Tibial artery (tissue), 4 donors: ENCODE measurements at regions not wholly inside any gene's neighbourhood (a gene's known extent, or its start where the extent isn't known, plus 50 kb on each side); places are given as distances from the start of the nearest gene placed in this dataset.

Experiments used
- DNase-seq, 2 donors: peaks; one replicate each; pipeline ENCODE4 v3.0.0-alpha.2; 2019
- H3K27ac ChIP-seq, 2 donors: fragments of 200-600 bp; sonication (generic) in 1 of 2; 1 replicate in 1 of 2; 2 replicates in 1 of 2; pipeline ENCODE4 v1.5.1; 2018 to 2019; ENCODE audit warnings: mild to moderate bottlenecking in 1 of 2
- H3K27me3 ChIP-seq, 2 donors: fragments of 200-600 bp; sonication (generic) in 1 of 2; one replicate each; pipeline versions ENCODE4 v1.5.1 to v1.6.0; 2016 to 2019
- H3K36me3 ChIP-seq, 3 donors: fragments of 200-600 bp; sonication (generic) in 2 of 3; one replicate each; pipeline ENCODE4 v1.5.1; 2016 to 2019; ENCODE audit warnings: mild to moderate bottlenecking in 2 of 3
- H3K4me1 ChIP-seq, 4 donors: fragments of 200-600 bp; sonication (generic) in 2 of 4; 1 replicate in 3 of 4; 2 replicates in 1 of 4; pipeline ENCODE4 v1.5.1; 2016 to 2019
- H3K4me3 ChIP-seq, 2 donors: fragments of 200-600 bp; sonication (generic) in 1 of 2; 1 replicate in 1 of 2; 2 replicates in 1 of 2; pipeline ENCODE4 v1.5.1; 2018 to 2019; ENCODE audit warnings: mild to moderate bottlenecking in 2 of 2
- H3K9me3 ChIP-seq, 3 donors: fragments of 200-600 bp; sonication (generic) in 1 of 3; one replicate each; pipeline ENCODE4 v1.5.1; 2016 to 2019
- intact Hi-C: fragments of 100-400 bp; cut with DNase I; formaldehyde crosslinking; loops from one replicate; pipeline ENCODE4 v1.15.0; 2023; ENCODE audit warnings: low total_unique reads
- TF ChIP-seq, protein P1 (sequence below), 2 experiments: fragments of 200-600 bp in 1 of 2; fragments of 450-650 bp in 1 of 2; IDR thresholded peaks; one replicate each; pipeline ENCODE4 v1.5.1; 2017 to 2019; ENCODE audit warnings: antibody characterized with exemption in 2 of 2, mild to moderate bottlenecking in 1 of 2, moderate library complexity in 1 of 2

DNA sequence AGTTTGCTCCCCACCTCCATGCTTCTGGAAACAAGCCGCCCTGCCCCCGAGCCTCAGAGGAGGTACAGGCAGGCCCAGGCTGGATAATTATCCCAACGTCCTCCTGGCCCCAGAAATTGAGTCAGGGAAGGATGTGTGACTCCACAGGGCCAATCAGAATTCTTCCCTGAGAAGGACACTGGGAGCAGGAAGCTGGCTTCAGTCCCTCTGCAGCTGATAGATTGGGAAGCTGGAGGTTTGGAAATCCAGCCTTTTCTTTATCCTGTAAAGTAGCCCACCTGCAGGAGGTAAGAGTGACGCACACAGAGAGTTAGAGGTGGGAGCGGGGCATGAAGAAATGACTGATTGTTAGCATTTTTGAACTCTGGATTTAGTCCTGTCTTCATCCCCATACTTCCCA, 97.5 kb upstream of the CD82 start:
- no peak for DNase-seq
- Histone ChIP-seq H3K27me3 (peaks cover 0 to 44% of the 10 kb centered on the region in 2 donors), H3K27ac (no peak overlapping the region), H3K4me1 (no peaks in the 10 kb centered on the region), H3K36me3 (no peaks in the 10 kb centered on the region), H3K9me3 (peaks cover 0 to 16% (median 5%) of the 10 kb centered on the region in 3 donors), H3K4me3 (no peak overlapping the region)
- TF ChIP-seq, protein P1, sequence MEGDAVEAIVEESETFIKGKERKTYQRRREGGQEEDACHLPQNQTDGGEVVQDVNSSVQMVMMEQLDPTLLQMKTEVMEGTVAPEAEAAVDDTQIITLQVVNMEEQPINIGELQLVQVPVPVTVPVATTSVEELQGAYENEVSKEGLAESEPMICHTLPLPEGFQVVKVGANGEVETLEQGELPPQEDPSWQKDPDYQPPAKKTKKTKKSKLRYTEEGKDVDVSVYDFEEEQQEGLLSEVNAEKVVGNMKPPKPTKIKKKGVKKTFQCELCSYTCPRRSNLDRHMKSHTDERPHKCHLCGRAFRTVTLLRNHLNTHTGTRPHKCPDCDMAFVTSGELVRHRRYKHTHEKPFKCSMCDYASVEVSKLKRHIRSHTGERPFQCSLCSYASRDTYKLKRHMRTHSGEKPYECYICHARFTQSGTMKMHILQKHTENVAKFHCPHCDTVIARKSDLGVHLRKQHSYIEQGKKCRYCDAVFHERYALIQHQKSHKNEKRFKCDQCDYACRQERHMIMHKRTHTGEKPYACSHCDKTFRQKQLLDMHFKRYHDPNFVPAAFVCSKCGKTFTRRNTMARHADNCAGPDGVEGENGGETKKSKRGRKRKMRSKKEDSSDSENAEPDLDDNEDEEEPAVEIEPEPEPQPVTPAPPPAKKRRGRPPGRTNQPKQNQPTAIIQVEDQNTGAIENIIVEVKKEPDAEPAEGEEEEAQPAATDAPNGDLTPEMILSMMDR (IDR thresholded peaks at IDR 0.05), result no peak
- intact Hi-C loops, result no loop called here

DNA sequence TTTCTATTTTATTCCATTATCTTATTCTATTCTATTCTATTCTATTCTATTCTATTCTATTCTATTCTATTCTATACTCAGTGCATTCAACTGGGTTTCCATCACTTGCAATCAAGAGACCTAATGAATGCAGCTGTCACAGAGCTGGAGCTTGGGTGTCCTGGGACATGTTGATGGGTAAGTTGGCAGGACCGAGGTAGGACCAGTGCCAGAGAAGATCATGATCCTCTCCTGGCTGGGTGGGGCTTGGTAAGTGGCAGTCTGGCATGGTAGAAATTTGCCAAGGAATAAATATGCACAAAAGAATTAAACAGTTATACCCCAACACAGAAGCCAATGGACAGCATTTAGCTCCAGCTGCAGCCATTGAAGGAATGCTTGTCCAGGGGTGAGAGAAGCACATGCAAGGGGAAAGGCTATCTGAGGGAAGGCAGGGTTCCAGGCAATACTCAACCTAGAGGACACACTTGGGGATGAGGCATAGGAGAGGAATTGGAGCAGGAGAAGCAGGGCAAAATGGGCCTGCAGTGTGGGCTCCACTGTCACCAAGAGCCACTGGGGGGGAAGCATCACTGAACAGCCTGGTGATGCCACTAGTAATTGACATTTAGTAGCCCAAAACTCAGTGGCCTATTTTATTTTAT, 97.0 kb upstream of the CD82 start:
- no peaks in the 10 kb centered on the region for H3K36me3 ChIP-seq
- H3K27me3 ChIP-seq, result peaks cover 0 to 47% of the 10 kb centered on the region in 2 donors
- DNase-seq, result no peak
- H3K4me1 ChIP-seq, result no peaks in the 10 kb centered on the region
- H3K9me3 ChIP-seq, result peaks cover 0 to 16% (median 5%) of the 10 kb centered on the region in 3 donors
- no peak overlapping the region for H3K27ac ChIP-seq
- H3K4me3 ChIP-seq, result no peak overlapping the region
- TF ChIP-seq, protein P1 (IDR thresholded peaks at IDR 0.05), result no peak
- intact Hi-C loops, result no loop called here

GRCh38 chr11:44469412-44469811, 96.1 kb upstream of the CD82 start:
- Histone ChIP-seq H3K27me3 (peaks cover 0 to 47% of the 10 kb centered on the region in 2 donors), H3K36me3 (no peaks in the 10 kb centered on the region), H3K9me3 (peaks cover 0 to 11% (median 5%) of the 10 kb centered on the region in 3 donors), H3K4me1 (no peaks in the 10 kb centered on the region), H3K27ac (no peak overlapping the region), H3K4me3 (no peak overlapping the region)
- TF ChIP-seq, protein P1 (IDR thresholded peaks at IDR 0.05), result no peak
- intact Hi-C loops, result no loop called here
- DNase-seq, result no peak

- Histone ChIP-seq H3K4me3 (no peak overlapping the region), H3K4me1 (no peaks in the 10 kb centered on the region), H3K27me3 (peaks cover 0 to 52% of the 10 kb centered on the region in 2 donors), H3K36me3 (no peaks in the 10 kb centered on the region), H3K27ac (no peak overlapping the region), H3K9me3 (no peaks in the 10 kb centered on the region)
- TF ChIP-seq, protein P1 (IDR thresholded peaks at IDR 0.05), result no peak
- intact Hi-C loops, result no loop called here
- no peak for DNase-seq
Measured at GRCh38 chr11:44470854-44471253, 94.6 kb upstream of the CD82 start.

- no peaks in the 10 kb centered on the region for H3K9me3 ChIP-seq
- H3K36me3 ChIP-seq, result no peaks in the 10 kb centered on the region
- no peak overlapping the region for H3K27ac ChIP-seq
- intact Hi-C loops, result no loop called here
- H3K4me3 ChIP-seq, result no peak overlapping the region
- DNase-seq, result no peak
- no peaks in the 10 kb centered on the region for H3K4me1 ChIP-seq
- peaks cover 0 to 51% of the 10 kb centered on the region in 2 donors for H3K27me3 ChIP-seq
- TF ChIP-seq, protein P1 (IDR thresholded peaks at IDR 0.05), result no peak
Measured at GRCh38 chr11:44471603-44472002, 93.9 kb upstream of the CD82 start.
